ENCODE measurements at regions not wholly inside any gene's neighbourhood (a gene's known extent, or its start where the extent isn't known, plus 50 kb on each side); places are given as distances from the start of the nearest gene placed in this dataset.

GRCh38 chr6:63140114-63140513, 71.2 kb upstream of the FKBP1C start:
- H3K4me3 ChIP-seq (ENCODE audit: low read depth in 1 of 3, low read length in 3 of 3), result no peak overlapping the region
- H3K36me3 ChIP-seq (ENCODE audit: control insufficient read depth in 4 of 4, insufficient read depth in 3 of 4, low read depth in 1 of 4, low read length in 3 of 4), result no peaks in the 10 kb centered on the region
- TF ChIP-seq RXRA (IDR thresholded peaks at IDR 0.05) (peak; percentile 78 to 90), CTCF (IDR thresholded peaks at IDR 0.05; ENCODE audit: low read depth, low read length, missing input control) (no peak)
- 55% methylated on average over 3 of the region's 3 CpGs for WGBS
- peaks cover 0 to 9% (median 4%) of the 10 kb centered on the region in 4 donors for H3K4me1 ChIP-seq (ENCODE audit: control insufficient read depth in 4 of 4, insufficient read depth in 4 of 4, low read length in 3 of 4)
- no peak for DNase-seq (ENCODE audit: low spot score)
- no peak overlapping the region for H3K9ac ChIP-seq (ENCODE audit: low read depth in 1 of 2, low read length in 2 of 2)
- H3K27ac ChIP-seq (ENCODE audit: low read depth in 1 of 2, low read length in 2 of 2), result no peak overlapping the region
- no peaks in the 10 kb centered on the region for H3K27me3 ChIP-seq (ENCODE audit: control insufficient read depth in 4 of 4, insufficient read depth in 4 of 4, low read length in 3 of 4)
- H3K9me3 ChIP-seq (ENCODE audit: control insufficient read depth in 4 of 4, low read length in 3 of 4), result no peaks in the 10 kb centered on the region

GRCh38 chr6:63140692-63141318, 70.5 kb upstream of the FKBP1C start:
- no peak overlapping the region for H3K4me3 ChIP-seq (ENCODE audit: low read depth in 1 of 3, low read length in 3 of 3)
- no peak overlapping the region for H3K27ac ChIP-seq (ENCODE audit: low read depth in 1 of 2, low read length in 2 of 2)
- no peak for TF ChIP-seq FOXA2 (IDR thresholded peaks at IDR 0.05)
- no peak for TF ChIP-seq JUND (IDR thresholded peaks at IDR 0.05)
- TF ChIP-seq HNF4G (IDR thresholded peaks at IDR 0.05), result no peak
- TF ChIP-seq CTCF (IDR thresholded peaks at IDR 0.05; ENCODE audit: low read depth, low read length, missing input control), result no peak
- no peak for TF ChIP-seq RXRA (IDR thresholded peaks at IDR 0.05)
- TF ChIP-seq YY1 (IDR thresholded peaks at IDR 0.05), result no peak
- TF ChIP-seq ZBTB33 (IDR thresholded peaks at IDR 0.05), result no peak
- no peak for TF ChIP-seq GABPA (IDR thresholded peaks at IDR 0.05 in 1 of 2, conservative IDR thresholded peaks at IDR 0.05 in 1 of 2)
- no peak for TF ChIP-seq HNF4A (conservative IDR thresholded peaks at IDR 0.05)
- no peak for TF ChIP-seq ATF3 (IDR thresholded peaks at IDR 0.05)
- TF ChIP-seq MAX (IDR thresholded peaks at IDR 0.05), result no peak
- no peak for TF ChIP-seq FOXA1 (IDR thresholded peaks at IDR 0.05)
- no peak for TF ChIP-seq NR2F2 (IDR thresholded peaks at IDR 0.05)
- no peak for TF ChIP-seq EGR1 (IDR thresholded peaks at IDR 0.05; ENCODE audit: low read depth in 2 of 2)
- TF ChIP-seq TAF1 (conservative IDR thresholded peaks at IDR 0.05), result no peak
- TF ChIP-seq REST (IDR thresholded peaks at IDR 0.05), result no peak
- TF ChIP-seq RAD21 (IDR thresholded peaks at IDR 0.05), result no peak
- no peak for TF ChIP-seq SP1 (IDR thresholded peaks at IDR 0.05)
- no peaks in the 10 kb centered on the region for H3K36me3 ChIP-seq (ENCODE audit: control insufficient read depth in 4 of 4, insufficient read depth in 3 of 4, low read depth in 1 of 4, low read length in 3 of 4)
- H3K27me3 ChIP-seq (ENCODE audit: control insufficient read depth in 4 of 4, insufficient read depth in 4 of 4, low read length in 3 of 4), result no peaks in the 10 kb centered on the region
- DNase-seq (ENCODE audit: low spot score), result no peak
- H3K4me1 ChIP-seq (ENCODE audit: control insufficient read depth in 4 of 4, insufficient read depth in 4 of 4, low read length in 3 of 4), result peaks cover 0 to 9% (median 4%) of the 10 kb centered on the region in 4 donors
- no peak overlapping the region for H3K9ac ChIP-seq (ENCODE audit: low read depth in 1 of 2, low read length in 2 of 2)
- H3K9me3 ChIP-seq (ENCODE audit: control insufficient read depth in 4 of 4, low read length in 3 of 4), result no peaks in the 10 kb centered on the region
- WGBS, result 86% methylated on average over 2 of the region's 2 CpGs
